Sigmoid colon (tissue), 6 donors: ENCODE measurements at regions not wholly inside any gene's neighbourhood (a gene's known extent, or its start where the extent isn't known, plus 50 kb on each side); places are given as distances from the start of the nearest gene placed in this dataset.

Experiments used
- DNase-seq: peaks from one replicate; pipeline ENCODE4 v3.0.0-alpha.2; 2019
- H3K27ac ChIP-seq, 4 donors: fragments of 200-600 bp; sonication (generic); one replicate each; pipeline ENCODE4 v1.5.1; 2016 to 2019; ENCODE audit warnings: mild to moderate bottlenecking in 1 of 4
- H3K27me3 ChIP-seq, 3 donors: fragments of 200-600 bp; sonication (generic); one replicate each; pipeline ENCODE4 v1.5.1; 2019; ENCODE audit warnings: mild to moderate bottlenecking in 1 of 3
- H3K36me3 ChIP-seq, 4 donors: fragments of 200-600 bp; sonication (generic); one replicate each; pipeline ENCODE4 v1.5.1; 2016 to 2019
- H3K4me1 ChIP-seq, 4 donors: fragments of 200-600 bp; sonication (generic); one replicate each; pipeline ENCODE4 v1.5.1; 2017 to 2019
- H3K4me3 ChIP-seq, 4 donors: fragments of 200-600 bp; sonication (generic); one replicate each; pipeline ENCODE4 v1.5.1; 2017 to 2019; ENCODE audit warnings: mild to moderate bottlenecking in 2 of 4, moderate library complexity in 1 of 4
- H3K9me3 ChIP-seq, 4 donors: fragments of 200-600 bp in 3 of 4; sonication (generic) in 3 of 4; one replicate each; pipeline versions ENCODE4 v1.5.1 to v1.6.1; 2013 to 2019
- CTCF ChIP-seq, 4 experiments: fragments of 450-650 bp in 3 of 4; fragments of 200-600 bp in 1 of 4; IDR thresholded peaks; one replicate each; pipeline ENCODE4 v1.5.1; 2016 to 2019; ENCODE audit warnings: antibody characterized with exemption in 4 of 4, mild to moderate bottlenecking in 3 of 4, moderate library complexity in 2 of 4
- EP300 ChIP-seq, 4 donors: sonication (generic); formaldehyde crosslinking; IDR thresholded peaks; one replicate each; pipeline ENCODE4 v1.6.1; 2017; ENCODE audit warnings: antibody characterized with exemption in 4 of 4
- POLR2A ChIP-seq, 2 donors: fragments of 450-650 bp; IDR thresholded peaks; one replicate each; pipeline ENCODE4 v1.6.1; 2016; ENCODE audit warnings: antibody characterized with exemption in 2 of 2, mild to moderate bottlenecking in 2 of 2, moderate library complexity in 2 of 2
- POLR2AphosphoS5 ChIP-seq, 4 donors: sonication (generic); formaldehyde crosslinking; IDR thresholded peaks; one replicate each; pipeline ENCODE4 v1.6.1; 2017; ENCODE audit warnings: antibody characterized with exemption in 4 of 4
- WGBS, 2 donors: extraction: QIAGEN DNeasy Blood & Tissue Kit; methylation state at CpG; one replicate each; pipeline ENCODE4 v1.1.7; 2013; 5-methylcytosine and 5-hydroxymethylcytosine counted together
- intact Hi-C: fragments of 100-400 bp; cut with DNase I; formaldehyde crosslinking; loops from one replicate; pipeline ENCODE4 v1.15.1; 2023
- donor health status: healthy with polysubstance abuse.
- donor health status: healthy.

DNA sequence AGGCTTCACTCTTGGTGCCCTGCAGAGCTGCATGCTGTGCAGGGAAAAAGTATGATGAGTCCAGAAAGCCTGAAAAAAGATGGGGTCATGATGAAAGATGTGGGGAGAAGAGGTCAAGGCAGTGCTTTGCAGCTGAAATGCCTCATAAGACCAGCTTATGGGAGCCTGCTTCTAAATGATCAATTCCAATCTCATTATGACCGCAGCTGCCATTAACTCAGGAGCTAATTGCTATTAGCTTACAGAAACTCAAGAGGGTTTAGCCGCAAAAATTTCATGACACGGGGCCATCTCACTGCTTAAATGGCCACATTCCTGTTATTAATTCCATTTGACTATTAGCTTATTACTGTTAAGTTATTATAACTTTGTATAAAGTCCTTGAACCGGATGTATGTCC lies 502.9 kb upstream of the ZMIZ1 start:
- no peaks in the 10 kb centered on the region for H3K36me3 ChIP-seq
- no peak overlapping the region for H3K4me3 ChIP-seq
- TF ChIP-seq EP300 (IDR thresholded peaks at IDR 0.05) (no peak), POLR2AphosphoS5 (IDR thresholded peaks at IDR 0.05) (no peak), CTCF (IDR thresholded peaks at IDR 0.05) (no peak), POLR2A (IDR thresholded peaks at IDR 0.05) (no peak)
- DNase-seq = peak; percentile 3
- no peaks in the 10 kb centered on the region for H3K27me3 ChIP-seq
- H3K4me1 ChIP-seq = peaks cover 0 to 62% (median 46%) of the 10 kb centered on the region in 4 donors
- intact Hi-C loops = loop anchor here (10.0 kb wide), 1 partner anchor 619 kb away; no protein-coding TSS in a partner anchor
- peak overlapping the region in 2 of 4 donors; percentile 30 to 68 for H3K27ac ChIP-seq
- no peaks in the 10 kb centered on the region for H3K9me3 ChIP-seq
- 81 to 86% methylated on average over 4 of the region's 4 CpGs for WGBS, 2 donors

GRCh38 chr10:78566284-78567111 lies 502.3 kb upstream of the ZMIZ1 start:
- WGBS, 2 donors = 77 to 84% methylated on average over 8 of the region's 8 CpGs
- H3K27ac ChIP-seq = peak overlapping the region in 3 of 4 donors; percentile 30 to 68 (median 55)
- intact Hi-C loops = loop anchor here (10.0 kb wide), 1 partner anchor 618 kb away; no protein-coding TSS in a partner anchor

GRCh38 chr10:78567680-78568455 lies 500.9 kb upstream of the ZMIZ1 start:
- DNase-seq = peak; percentile 34
- no peaks in the 10 kb centered on the region for H3K27me3 ChIP-seq
- peaks cover 0 to 73% (median 44%) of the 10 kb centered on the region in 4 donors for H3K4me1 ChIP-seq
- no peaks in the 10 kb centered on the region for H3K9me3 ChIP-seq
- peak overlapping the region in 2 of 4 donors; percentile 55 to 68 for H3K27ac ChIP-seq
- intact Hi-C loops = loop anchor here (10.0 kb wide), 1 partner anchor 617 kb away; no protein-coding TSS in a partner anchor
- H3K4me3 ChIP-seq = no peak overlapping the region
- 44 to 67% methylated on average over 10 of the region's 10 CpGs for WGBS, 2 donors
- no peak for TF ChIP-seq POLR2AphosphoS5 (IDR thresholded peaks at IDR 0.05)
- TF ChIP-seq POLR2A (IDR thresholded peaks at IDR 0.05) = no peak
- TF ChIP-seq EP300 (IDR thresholded peaks at IDR 0.05) = no peak
- no peak for TF ChIP-seq CTCF (IDR thresholded peaks at IDR 0.05)
- no peaks in the 10 kb centered on the region for H3K36me3 ChIP-seq

More at GRCh38 chr10:78566284-78567111, 502.3 kb upstream of the ZMIZ1 start:
- Histone ChIP-seq H3K9me3 (no peaks in the 10 kb centered on the region), H3K4me3 (no peak overlapping the region), H3K27me3 (no peaks in the 10 kb centered on the region), H3K36me3 (no peaks in the 10 kb centered on the region), H3K4me1 (peaks cover 0 to 62% (median 45%) of the 10 kb centered on the region in 4 donors)
- TF ChIP-seq CTCF (IDR thresholded peaks at IDR 0.05) = no peak
- TF ChIP-seq POLR2AphosphoS5 (IDR thresholded peaks at IDR 0.05) = peak in 1 of 4 donors; percentile 33
- DNase-seq = peak; percentile 60

DNA sequence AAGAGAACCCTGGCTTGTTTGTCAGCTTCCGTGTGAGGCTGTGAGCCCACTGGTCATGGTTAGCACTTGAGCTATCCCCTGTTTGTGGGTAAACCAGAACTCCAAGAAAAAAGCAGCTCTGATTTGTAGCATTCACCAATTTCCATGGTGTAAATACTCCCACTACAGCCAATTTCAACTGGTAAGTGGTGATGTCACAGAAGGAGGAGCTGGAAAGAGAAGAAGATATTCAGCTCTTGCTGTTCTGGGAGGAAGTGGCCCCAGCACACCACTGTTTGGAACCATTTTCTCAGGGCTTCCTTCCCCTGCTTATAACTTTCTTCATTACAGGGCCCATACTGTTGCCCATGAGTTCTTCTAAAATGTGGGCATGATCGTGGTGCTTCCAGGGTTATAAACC lies 500.1 kb upstream of the ZMIZ1 start:
- Histone ChIP-seq H3K4me3 (no peak overlapping the region), H3K9me3 (no peaks in the 10 kb centered on the region), H3K36me3 (no peaks in the 10 kb centered on the region), H3K27ac (no peak overlapping the region), H3K4me1 (peaks cover 0 to 67% (median 37%) of the 10 kb centered on the region in 4 donors), H3K27me3 (no peaks in the 10 kb centered on the region)
- DNase-seq = no peak
- TF ChIP-seq CTCF (IDR thresholded peaks at IDR 0.05) (no peak), POLR2AphosphoS5 (IDR thresholded peaks at IDR 0.05) (no peak), EP300 (IDR thresholded peaks at IDR 0.05) (no peak), POLR2A (IDR thresholded peaks at IDR 0.05) (no peak)
- intact Hi-C loops = loop anchor here (10.0 kb wide), 1 partner anchor 616 kb away; no protein-coding TSS in a partner anchor
- 95% methylated on average over 2 of the region's 2 CpGs for WGBS, 2 donors
